ENCODE measurements at regions not wholly inside any gene's neighbourhood (a gene's known extent, or its start where the extent isn't known, plus 50 kb on each side); places are given as distances from the start of the nearest gene placed in this dataset.

DNA sequence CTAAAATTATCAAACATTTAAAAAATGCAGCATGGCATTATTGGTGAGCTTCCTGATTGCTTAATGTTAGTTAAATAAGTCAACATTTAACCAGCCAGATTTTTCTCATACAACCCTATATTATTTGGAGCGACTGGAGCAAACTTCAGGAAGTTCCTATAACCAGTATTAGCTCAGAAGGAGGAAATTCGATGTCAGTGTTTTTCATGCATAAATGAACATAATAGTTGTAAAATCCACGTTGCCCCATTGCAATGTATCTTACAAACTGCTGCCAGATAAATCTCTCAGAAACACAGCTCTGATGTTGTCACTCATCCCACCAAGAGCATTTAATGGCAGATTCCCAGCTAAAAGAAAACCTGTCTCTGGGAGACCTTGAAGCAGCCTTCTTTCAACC lies 278.5 kb downstream of the CASP12 start:
- TF ChIP-seq, protein P1, sequence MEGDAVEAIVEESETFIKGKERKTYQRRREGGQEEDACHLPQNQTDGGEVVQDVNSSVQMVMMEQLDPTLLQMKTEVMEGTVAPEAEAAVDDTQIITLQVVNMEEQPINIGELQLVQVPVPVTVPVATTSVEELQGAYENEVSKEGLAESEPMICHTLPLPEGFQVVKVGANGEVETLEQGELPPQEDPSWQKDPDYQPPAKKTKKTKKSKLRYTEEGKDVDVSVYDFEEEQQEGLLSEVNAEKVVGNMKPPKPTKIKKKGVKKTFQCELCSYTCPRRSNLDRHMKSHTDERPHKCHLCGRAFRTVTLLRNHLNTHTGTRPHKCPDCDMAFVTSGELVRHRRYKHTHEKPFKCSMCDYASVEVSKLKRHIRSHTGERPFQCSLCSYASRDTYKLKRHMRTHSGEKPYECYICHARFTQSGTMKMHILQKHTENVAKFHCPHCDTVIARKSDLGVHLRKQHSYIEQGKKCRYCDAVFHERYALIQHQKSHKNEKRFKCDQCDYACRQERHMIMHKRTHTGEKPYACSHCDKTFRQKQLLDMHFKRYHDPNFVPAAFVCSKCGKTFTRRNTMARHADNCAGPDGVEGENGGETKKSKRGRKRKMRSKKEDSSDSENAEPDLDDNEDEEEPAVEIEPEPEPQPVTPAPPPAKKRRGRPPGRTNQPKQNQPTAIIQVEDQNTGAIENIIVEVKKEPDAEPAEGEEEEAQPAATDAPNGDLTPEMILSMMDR (IDR thresholded peaks at IDR 0.05): no peak
- no peaks in the 10 kb centered on the region for H3K27me3 Mint-ChIP-seq
- no peaks in the 10 kb centered on the region for H3K4me1 Mint-ChIP-seq (ENCODE audit: low read depth)
- H3K9me3 ChIP-seq (ENCODE audit: control insufficient read depth in 1 of 2, insufficient read depth in 1 of 2, low read length in 2 of 2): no peaks in the 10 kb centered on the region
- no peaks in the 10 kb centered on the region for H3K4me1 ChIP-seq (ENCODE audit: insufficient read depth, low read length)
- H3K36me3 ChIP-seq (ENCODE audit: insufficient read depth, low read length): no peaks in the 10 kb centered on the region
- H3K27me3 ChIP-seq (ENCODE audit: control insufficient read depth in 1 of 2, insufficient read depth in 2 of 2, low read length in 2 of 2): no peaks in the 10 kb centered on the region
- ChIA-PET POLR2A (interaction anchor here (1.4 kb wide), 1 partner anchor 87 kb away, joined by 6 read pairs; no protein-coding TSS in a partner anchor), CTCF (no interaction called here)
- no peaks in the 10 kb centered on the region for H3K36me3 Mint-ChIP-seq (ENCODE audit: low read depth)
- no peak overlapping the region for H3K27ac ChIP-seq (ENCODE audit: low read depth in 1 of 2, low read length in 2 of 2)
- H3K9me3 Mint-ChIP-seq: peaks cover 3% of the 10 kb centered on the region
- intact Hi-C loops (cut with DNase I, micrococcal nuclease): no loop called here
- H3K4me3 ChIP-seq (ENCODE audit: low read length): no peak overlapping the region
- ATAC-seq (ENCODE audit: poor library complexity): no peak
- no peak overlapping the region for H3K4me3 Mint-ChIP-seq
- H3K27ac Mint-ChIP-seq: no peak overlapping the region
- no peak for DNase-seq

DNA sequence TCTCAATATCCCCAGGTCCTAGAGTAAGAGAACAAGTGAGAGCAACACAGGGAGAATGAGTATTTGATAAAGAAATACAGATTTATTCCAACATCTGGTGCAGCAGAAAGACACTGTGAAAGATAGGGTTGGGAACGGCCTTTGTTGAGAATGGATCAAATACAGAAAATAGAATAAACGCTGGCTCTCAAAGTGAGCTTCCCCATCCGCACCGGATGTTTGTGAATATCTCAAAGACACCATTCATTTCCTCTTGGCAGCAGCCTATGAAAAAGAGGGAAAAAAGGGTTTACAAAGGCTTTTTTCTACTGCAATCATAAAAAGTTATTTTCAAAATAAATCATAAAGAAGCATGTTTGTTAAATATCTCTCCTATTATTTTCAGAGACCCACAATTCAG lies 279.3 kb downstream of the CASP12 start:
- no peaks in the 10 kb centered on the region for H3K36me3 ChIP-seq (ENCODE audit: insufficient read depth, low read length)
- TF ChIP-seq, protein P1 (IDR thresholded peaks at IDR 0.05): no peak
- H3K27ac ChIP-seq (ENCODE audit: low read depth in 1 of 2, low read length in 2 of 2): no peak overlapping the region
- Mint-ChIP-seq H3K36me3 (ENCODE audit: low read depth) (no peaks in the 10 kb centered on the region), H3K4me1 (ENCODE audit: low read depth) (no peaks in the 10 kb centered on the region), H3K4me3 (no peak overlapping the region), H3K9me3 (peaks cover 3% of the 10 kb centered on the region), H3K27me3 (no peaks in the 10 kb centered on the region), H3K27ac (no peak overlapping the region)
- POLR2A ChIA-PET: no interaction called here
- no peaks in the 10 kb centered on the region for H3K27me3 ChIP-seq (ENCODE audit: control insufficient read depth in 1 of 2, insufficient read depth in 2 of 2, low read length in 2 of 2)
- H3K9me3 ChIP-seq (ENCODE audit: control insufficient read depth in 1 of 2, insufficient read depth in 1 of 2, low read length in 2 of 2): no peaks in the 10 kb centered on the region
- no peak overlapping the region for H3K4me3 ChIP-seq (ENCODE audit: low read length)
- CTCF ChIA-PET: no interaction called here
- intact Hi-C loops (cut with DNase I, micrococcal nuclease): no loop called here
- no peak for ATAC-seq (ENCODE audit: poor library complexity)
- no peaks in the 10 kb centered on the region for H3K4me1 ChIP-seq (ENCODE audit: insufficient read depth, low read length)
- no peak for DNase-seq

DNA sequence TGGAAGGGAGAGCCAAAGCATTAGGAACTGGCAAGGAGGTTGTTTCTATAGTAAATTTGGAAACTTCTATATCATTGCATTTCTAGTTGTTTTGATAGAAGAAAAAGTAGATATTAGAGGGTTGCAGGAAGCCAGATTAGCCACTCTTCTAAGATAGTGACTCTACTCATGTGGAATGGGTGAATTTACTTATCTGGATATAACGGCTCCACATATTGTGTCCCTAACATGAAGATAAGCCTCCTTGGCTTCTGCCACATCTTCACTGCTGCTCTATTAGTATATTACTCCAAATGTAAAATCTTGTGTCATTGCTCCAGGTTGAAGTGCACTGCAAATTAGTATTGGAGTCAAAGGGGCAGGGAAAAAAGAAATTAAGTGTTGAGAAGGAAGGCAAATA lies 283.3 kb downstream of the CASP12 start:
- H3K4me3 ChIP-seq (ENCODE audit: low read length): no peak overlapping the region
- H3K36me3 Mint-ChIP-seq (ENCODE audit: low read depth): no peaks in the 10 kb centered on the region
- no peaks in the 10 kb centered on the region for H3K36me3 ChIP-seq (ENCODE audit: insufficient read depth, low read length)
- H3K27ac Mint-ChIP-seq: no peak overlapping the region
- H3K4me3 Mint-ChIP-seq: no peak overlapping the region
- intact Hi-C loops (cut with DNase I, micrococcal nuclease): no loop called here
- peaks cover under 1% of the 10 kb centered on the region for H3K4me1 Mint-ChIP-seq (ENCODE audit: low read depth)
- TF ChIP-seq, protein P1 (IDR thresholded peaks at IDR 0.05): no peak
- POLR2A ChIA-PET: no interaction called here
- peaks cover 3% of the 10 kb centered on the region for H3K9me3 Mint-ChIP-seq
- H3K27me3 ChIP-seq (ENCODE audit: control insufficient read depth in 1 of 2, insufficient read depth in 2 of 2, low read length in 2 of 2): no peaks in the 10 kb centered on the region
- ATAC-seq (ENCODE audit: poor library complexity): no peak
- H3K27ac ChIP-seq (ENCODE audit: low read depth in 1 of 2, low read length in 2 of 2): no peak overlapping the region
- CTCF ChIA-PET: no interaction called here
- H3K9me3 ChIP-seq (ENCODE audit: control insufficient read depth in 1 of 2, insufficient read depth in 1 of 2, low read length in 2 of 2): no peaks in the 10 kb centered on the region
- H3K4me1 ChIP-seq (ENCODE audit: insufficient read depth, low read length): no peaks in the 10 kb centered on the region
- no peak for DNase-seq
- H3K27me3 Mint-ChIP-seq: no peaks in the 10 kb centered on the region

All from CD4-positive, alpha-beta T cell (primary cell).